GM12878 (cell line): ENCODE measurements at regions not wholly inside any gene's neighbourhood (a gene's known extent, or its start where the extent isn't known, plus 50 kb on each side); places are given as distances from the start of the nearest gene placed in this dataset.

Experiments
- ATAC-seq: fragments of 200-7000 bp; cut with Tn5 transposase; 3 replicates; pipeline ENCODE4 v1.9.1; 2020; ENCODE audit warnings: mild to moderate bottlenecking, moderate library complexity
- BruUV-seq: library from RNA; stranded (reverse); fragments of 400-500 nt; replicated peaks from 2 replicates; lab custom pipeline; 2021; lab: Mats Ljungman, UMichigan
- CTCF ChIA-PET: fragments of 300-600 bp; sonication (Branson Sonifier 250); formaldehyde crosslinking; extraction: SDS; loops from one replicate; lab custom pipeline; 2021; ENCODE audit warnings: inconsistent platforms; lab: Yijun Ruan, JAX
- POLR2A ChIA-PET: fragments of 350-600 bp; formaldehyde crosslinking; extraction: SDS; loops from one replicate; lab custom pipeline; 2021; ENCODE audit warnings: inconsistent platforms; lab: Charles Lee
- RAD21 ChIA-PET: fragments of 300-600 bp; sonication (Branson Sonifier 250); formaldehyde crosslinking; loops from one replicate; lab custom pipeline; 2023; ENCODE audit warnings: antibody characterized with exemption; ENCODE audit not compliant: unreplicated experiment; lab: Charles Lee
- SMC1A ChIA-PET: fragments of 300-600 bp; sonication (Branson Sonifier 250); formaldehyde crosslinking; loops from one replicate; lab custom pipeline; 2023; ENCODE audit not compliant: unreplicated experiment, uncharacterized antibody; lab: Charles Lee
- DNase-seq: peaks from one replicate; pipeline ENCODE4 v3.0.0-alpha.2; 2011; ENCODE audit warnings: low read depth, low spot score
- FAIRE-seq: peaks from 3 replicates; lab custom pipeline; 2011; peaks lifted over from hg19 to GRCh38; lab: Jason Lieb, UNC
- H2AFZ ChIP-seq: 2 replicates; pipeline ENCODE4 v1.6.0; 2011; ENCODE audit warnings: low read depth, low read length, control low read depth; ENCODE audit not compliant: control insufficient read depth
- H3K27ac ChIP-seq: 2 replicates; pipeline ENCODE4 v1.5.1; 2011; ENCODE audit warnings: control low read depth; ENCODE audit not compliant: control insufficient read depth, insufficient read depth
- H3K27me3 ChIP-seq, 2 experiments: replicated peaks in 1 of 2; 2 replicates each; pipeline versions ENCODE4 v1.6.0 to v1.6.1; 2011; ENCODE audit warnings: low read length in 1 of 2; ENCODE audit not compliant: control insufficient read depth in 2 of 2, insufficient read depth in 2 of 2
- H3K36me3 ChIP-seq, 2 experiments: 2 replicates each; pipeline ENCODE4 v1.5.1; 2011; ENCODE audit warnings: low read length in 1 of 2; ENCODE audit not compliant: control insufficient read depth in 2 of 2, insufficient read depth in 2 of 2
- H3K4me1 ChIP-seq: 2 replicates; pipeline ENCODE4 v1.6.1; 2011; ENCODE audit warnings: mild to moderate bottlenecking, low read length, moderate library complexity, mixed read lengths; ENCODE audit not compliant: control insufficient read depth, insufficient read depth
- H3K4me2 ChIP-seq: 2 replicates; pipeline ENCODE4 v1.6.0; 2011; ENCODE audit warnings: control low read depth; ENCODE audit not compliant: control insufficient read depth, insufficient read depth
- H3K4me3 ChIP-seq: fragments of 200-600 bp; sonication (generic); 2 replicates; pipeline ENCODE4 v1.5.1; 2016
- H3K79me2 ChIP-seq: 2 replicates; pipeline ENCODE4 v1.6.0; 2011; ENCODE audit warnings: low read length; ENCODE audit not compliant: control insufficient read depth, insufficient read depth
- H3K9ac ChIP-seq: 2 replicates; pipeline ENCODE4 v1.8.0; 2011; ENCODE audit warnings: low read length, control low read depth, mixed read lengths; ENCODE audit not compliant: control insufficient read depth, insufficient read depth
- H3K9me3 ChIP-seq: replicated peaks from 3 replicates; pipeline ENCODE4 v1.5.1; 2011; ENCODE audit warnings: mild to moderate bottlenecking, low read length; ENCODE audit not compliant: control insufficient read depth, insufficient read depth
- H4K20me1 ChIP-seq: 2 replicates; pipeline ENCODE4 v1.6.0; 2011; ENCODE audit not compliant: control insufficient read depth, insufficient read depth
- BACH1 ChIP-seq: fragments of 450-650 bp; IDR thresholded peaks from 2 replicates; pipeline ENCODE4 v1.6.1; 2017; ENCODE audit warnings: mild to moderate bottlenecking, borderline replicate concordance
- BCLAF1 ChIP-seq: fragments of 450-650 bp; IDR thresholded peaks from 2 replicates; pipeline ENCODE4 v1.6.1; 2017; ENCODE audit warnings: antibody characterized with exemption, mild to moderate bottlenecking, moderate library complexity
- ETV6 ChIP-seq, 2 experiments: fragments of 450-650 bp in 1 of 2; IDR thresholded peaks in 1 of 2; conservative IDR thresholded peaks in 1 of 2; 2 replicates each; pipeline ENCODE4 v1.6.1; 2014; ENCODE audit warnings: antibody characterized with exemption in 1 of 2, borderline replicate concordance in 1 of 2, low read depth in 1 of 2, mild to moderate bottlenecking in 1 of 2, moderate library complexity in 1 of 2
- JUND ChIP-seq: IDR thresholded peaks from 2 replicates; pipeline ENCODE4 v1.6.1; 2012; ENCODE audit warnings: low read depth, mild to moderate bottlenecking, low read length, improper control_type of control experiment, moderate library complexity
- MYB ChIP-seq: fragments of 150-350 bp; IDR thresholded peaks from 2 replicates; pipeline ENCODE4 v1.6.1; 2014; ENCODE audit warnings: mild to moderate bottlenecking, low read depth, low read length, borderline replicate concordance
- NR2F1 ChIP-seq: fragments of 450-650 bp; conservative IDR thresholded peaks from 2 replicates; pipeline ENCODE4 v1.6.1; 2017; ENCODE audit warnings: mild to moderate bottlenecking
- PAX5 ChIP-seq: IDR thresholded peaks from 2 replicates; pipeline ENCODE4 v1.6.1; 2011; ENCODE audit warnings: low read depth, low read length, borderline replicate concordance
- RAD51 ChIP-seq: fragments of 450-650 bp; IDR thresholded peaks from 2 replicates; pipeline ENCODE4 v1.6.1; 2016; ENCODE audit warnings: moderate library complexity, mild to moderate bottlenecking, inconsistent platforms
- SMC3 ChIP-seq: IDR thresholded peaks from 2 replicates; pipeline ENCODE4 v1.6.1; 2011; ENCODE audit warnings: low read length, improper control_type of control experiment, borderline replicate concordance
- TARDBP ChIP-seq: IDR thresholded peaks from 2 replicates; pipeline ENCODE4 v1.6.1; 2016; ENCODE audit warnings: borderline replicate concordance
- TCF7 ChIP-seq: IDR thresholded peaks from 2 replicates; pipeline ENCODE4 v1.6.1; 2014; ENCODE audit warnings: antibody characterized with exemption, borderline replicate concordance
- USF2 ChIP-seq: IDR thresholded peaks from 2 replicates; pipeline ENCODE4 v1.6.1; 2011; ENCODE audit warnings: low read depth, low read length, improper control_type of control experiment, borderline replicate concordance
- ZNF622 ChIP-seq: fragments of 450-650 bp; IDR thresholded peaks from 2 replicates; pipeline ENCODE4 v1.6.1; 2017; ENCODE audit warnings: mild to moderate bottlenecking, inconsistent platforms
- WGBS: methylation state at CpG from one replicate; pipeline ENCODE4 v1.1.6; 2016; ENCODE audit warnings: low lambda C conversion rate; ENCODE audit not compliant: insufficient replicate concordance, insufficient coverage; ENCODE audit errors: missing lambda C conversion rate; 5-methylcytosine and 5-hydroxymethylcytosine counted together
- in situ Hi-C: fragments of 300-500 bp; cut with MboI; formaldehyde crosslinking; loops from 9 replicates; pipeline ENCODE4 v1.14.3; 2018; ENCODE audit warnings: mixed read lengths
- intact Hi-C: fragments of 100-400 bp; cut with micrococcal nuclease; formaldehyde crosslinking; loops from one replicate; pipeline ENCODE4 v1.14.2; 2022; ENCODE audit not compliant: unreplicated experiment

GRCh38 chr10:1893941-1894340, 156.6 kb upstream of the ADARB2 start:
- intact Hi-C loops: no loop called here
- Histone ChIP-seq H3K36me3 (no peaks in the 10 kb centered on the region), H2AFZ (no peak overlapping the region), H4K20me1 (no peaks in the 10 kb centered on the region), H3K4me1 (no peaks in the 10 kb centered on the region), H3K79me2 (no peaks in the 10 kb centered on the region), H3K27me3 (no peaks in the 10 kb centered on the region), H3K4me2 (no peak overlapping the region), H3K9me3 (no peaks in the 10 kb centered on the region), H3K27ac (no peak overlapping the region), H3K9ac (no peak overlapping the region), H3K4me3 (no peak overlapping the region)
- ChIA-PET POLR2A (no interaction called here), SMC1A (no interaction called here), RAD21 (no interaction called here), CTCF (no interaction called here)
- in situ Hi-C loops: no loop called here
- no peak for TF ChIP-seq PAX5
- TF ChIP-seq BCLAF1: no peak
- TF ChIP-seq ZNF622: no peak
- no peak for TF ChIP-seq JUND
- no peak for TF ChIP-seq BACH1
- no peak for TF ChIP-seq USF2
- no peak for TF ChIP-seq RAD51
- no peak for TF ChIP-seq TARDBP
- TF ChIP-seq MYB: no peak
- no peak for TF ChIP-seq SMC3
- no peak for TF ChIP-seq ETV6 (conservative IDR thresholded peaks at IDR 0.05 in 1 of 2, IDR thresholded peaks at IDR 0.05 in 1 of 2; ENCODE audit: borderline replicate concordance in 1 of 2, low read depth in 1 of 2)
- TF ChIP-seq NR2F1: no peak
- TF ChIP-seq TCF7: no peak
- no peak for DNase-seq
- FAIRE-seq: no peak
- ATAC-seq: no peak
- no TSS peak for BruUV-seq
- WGBS: 38% methylated on average over 9 of the region's 9 CpGs
